Endodermal cell (in vitro differentiated cells): ENCODE measurements at regions not wholly inside any gene's neighbourhood (a gene's known extent, or its start where the extent isn't known, plus 50 kb on each side); places are given as distances from the start of the nearest gene placed in this dataset.
A peak's percentile ranks its signal among the peaks of the same experiment; 100 is the strongest.

ENCODE experiments used
- DNase-seq: peaks from one replicate; pipeline ENCODE4 v3.0.0-alpha.2; 2017
- H3K27ac ChIP-seq: 2 replicates; pipeline ENCODE4 v1.5.1; 2013; ENCODE audit warnings: mild to moderate bottlenecking, low read depth, low read length, moderate library complexity
- H3K27me3 ChIP-seq: 2 replicates; pipeline ENCODE4 v1.6.1; 2013; ENCODE audit warnings: mild to moderate bottlenecking, low read length, moderate library complexity; ENCODE audit not compliant: insufficient read depth, control insufficient read depth, poor library complexity, severe bottlenecking
- H3K36me3 ChIP-seq: 2 replicates; pipeline ENCODE4 v1.7.0; 2013; ENCODE audit warnings: mild to moderate bottlenecking, low read length, moderate library complexity; ENCODE audit not compliant: control insufficient read depth, insufficient read depth
- H3K4me1 ChIP-seq: one replicate; pipeline ENCODE4 v1.7.0; 2013; ENCODE audit warnings: low read length; ENCODE audit not compliant: control insufficient read depth, insufficient read depth
- H3K4me3 ChIP-seq: 2 replicates; pipeline ENCODE4 v1.5.1; 2013; ENCODE audit warnings: mild to moderate bottlenecking, low read length, moderate library complexity
- H3K9ac ChIP-seq: 2 replicates; pipeline ENCODE4 v1.6.1; 2013; ENCODE audit warnings: mild to moderate bottlenecking, low read length, moderate library complexity; ENCODE audit not compliant: poor library complexity, severe bottlenecking; ENCODE audit errors: extremely low read depth
- H3K9me3 ChIP-seq: 2 replicates; pipeline ENCODE4 v1.6.1; 2013; ENCODE audit warnings: mild to moderate bottlenecking, low read length, moderate library complexity; ENCODE audit not compliant: control insufficient read depth
- H3K27ac Mint-ChIP-seq: 2 replicates; pipeline ENCODE4 v1.8.0; 2020; ENCODE audit warnings: mixed read lengths
- H3K27me3 Mint-ChIP-seq: 2 replicates; pipeline ENCODE4 v1.8.0; 2021; ENCODE audit warnings: mild to moderate bottlenecking, mixed read lengths; ENCODE audit not compliant: insufficient read depth
- H3K36me3 Mint-ChIP-seq: 2 replicates; pipeline ENCODE4 v1.8.0; 2020; ENCODE audit warnings: low read depth, mixed read lengths
- H3K4me1 Mint-ChIP-seq: 2 replicates; pipeline ENCODE4 v1.8.0; 2020; ENCODE audit warnings: mixed read lengths
- H3K4me3 Mint-ChIP-seq: 2 replicates; pipeline ENCODE4 v1.8.0; 2020; ENCODE audit warnings: mild to moderate bottlenecking, moderate library complexity, mixed read lengths
- H3K9me3 Mint-ChIP-seq: 2 replicates; pipeline ENCODE4 v1.8.0; 2020; ENCODE audit warnings: mild to moderate bottlenecking, mixed read lengths
- CTCF ChIP-seq: fragments of 200-600 bp; sonication (generic); conservative IDR thresholded peaks from 2 replicates; pipeline ENCODE4 v1.5.0; 2021; ENCODE audit warnings: antibody characterized with exemption, mild to moderate bottlenecking
- WGBS, 2 experiments: methylation state at CpG; one replicate each; pipeline versions ENCODE4 v1.1.5 to v1.1.7; 2013; ENCODE audit warnings: missing lambda C conversion rate in 2 of 2, mixed read lengths in 1 of 2; ENCODE audit not compliant: insufficient coverage in 1 of 2, insufficient read length in 1 of 2; 5-methylcytosine and 5-hydroxymethylcytosine counted together

- no peak for TF ChIP-seq CTCF
- WGBS, 2 experiments, result 84 to 96% methylated on average over 2 to 3 of the region's 3 CpGs
- no peaks in the 10 kb centered on the region for H3K4me1 ChIP-seq
- DNase-seq, result no peak
- no peaks in the 10 kb centered on the region for H3K9me3 ChIP-seq
- Mint-ChIP-seq H3K9me3 (no peaks in the 10 kb centered on the region), H3K36me3 (no peaks in the 10 kb centered on the region), H3K4me1 (peaks cover under 1% of the 10 kb centered on the region), H3K27me3 (no peaks in the 10 kb centered on the region), H3K27ac (no peak overlapping the region), H3K4me3 (no peak overlapping the region)
- no peaks in the 10 kb centered on the region for H3K27me3 ChIP-seq
- no peak overlapping the region for H3K27ac ChIP-seq
- H3K4me3 ChIP-seq, result no peak overlapping the region
- H3K36me3 ChIP-seq, result no peaks in the 10 kb centered on the region
- no peak overlapping the region for H3K9ac ChIP-seq
These were observed 99.6 kb upstream of the NBEA start for GRCh38 chr13:34842466-34842865.

GRCh38 chr13:34847766-34848165 is 94.3 kb upstream of the NBEA start:
- Histone ChIP-seq H3K4me3 (no peak overlapping the region), H3K9ac (no peak overlapping the region), H3K36me3 (no peaks in the 10 kb centered on the region), H3K27me3 (no peaks in the 10 kb centered on the region), H3K4me1 (no peaks in the 10 kb centered on the region), H3K9me3 (no peaks in the 10 kb centered on the region), H3K27ac (no peak overlapping the region)
- 78% methylated on average over 3 of the region's 3 CpGs for WGBS, 2 experiments
- H3K27me3 Mint-ChIP-seq, result no peaks in the 10 kb centered on the region
- no peak for TF ChIP-seq CTCF
- DNase-seq, result peak; percentile 52
- H3K9me3 Mint-ChIP-seq, result peaks cover 1% of the 10 kb centered on the region
- H3K36me3 Mint-ChIP-seq, result no peaks in the 10 kb centered on the region
- H3K27ac Mint-ChIP-seq, result no peak overlapping the region
- H3K4me1 Mint-ChIP-seq, result peaks cover 6% of the 10 kb centered on the region
- H3K4me3 Mint-ChIP-seq, result no peak overlapping the region

- TF ChIP-seq CTCF, result no peak
- Histone ChIP-seq H3K4me1 (no peaks in the 10 kb centered on the region), H3K27ac (no peak overlapping the region), H3K9me3 (no peaks in the 10 kb centered on the region), H3K27me3 (no peaks in the 10 kb centered on the region), H3K4me3 (no peak overlapping the region), H3K36me3 (no peaks in the 10 kb centered on the region), H3K9ac (no peak overlapping the region)
- no peak overlapping the region for H3K27ac Mint-ChIP-seq
- H3K4me1 Mint-ChIP-seq, result peaks cover 6% of the 10 kb centered on the region
- H3K4me3 Mint-ChIP-seq, result no peak overlapping the region
- DNase-seq, result no peak
- no peaks in the 10 kb centered on the region for H3K27me3 Mint-ChIP-seq
- peaks cover 1% of the 10 kb centered on the region for H3K9me3 Mint-ChIP-seq
- H3K36me3 Mint-ChIP-seq, result no peaks in the 10 kb centered on the region
These were observed 92.7 kb upstream of the NBEA start for GRCh38 chr13:34849406-34849805.
